Panc1 (cell line): ENCODE measurements at regions not wholly inside any gene's neighbourhood (a gene's known extent, or its start where the extent isn't known, plus 50 kb on each side); places are given as distances from the start of the nearest gene placed in this dataset.

ENCODE experiments used
- ATAC-seq: fragments of 200-7000 bp; cut with Tn5 transposase; 2 replicates; pipeline ENCODE4 v1.9.1; 2020; ENCODE audit warnings: mild to moderate bottlenecking, moderate library complexity
- BruUV-seq: library from RNA; stranded (reverse); fragments of 400-500 nt; replicated peaks from 2 replicates; lab custom pipeline; 2021; lab: Mats Ljungman, UMichigan
- CTCF ChIA-PET: fragments of 300-600 bp; sonication (Branson Sonifier 250); formaldehyde crosslinking; loops from one replicate; lab custom pipeline; 2022; ENCODE audit warnings: antibody characterized with exemption; lab: Charles Lee
- POLR2A ChIA-PET: fragments of 300-600 bp; sonication (Branson Sonifier 250); formaldehyde crosslinking; loops from one replicate; lab custom pipeline; 2022; ENCODE audit warnings: antibody characterized with exemption; lab: Charles Lee
- DNase-seq: peaks from one replicate; pipeline ENCODE4 v3.0.0-alpha.2; 2010; ENCODE audit warnings: low read depth, low spot score
- H3K27ac ChIP-seq: 2 replicates; pipeline ENCODE4 v1.5.1; 2011; ENCODE audit warnings: mild to moderate bottlenecking, low read length, inconsistent platforms
- H3K27me3 ChIP-seq: fragments of 200-500 bp; sonication (Bioruptor generic); 2 replicates; pipeline ENCODE4 v1.6.0; 2014; ENCODE audit warnings: low read length, inconsistent platforms; ENCODE audit not compliant: control insufficient read depth, insufficient read depth
- H3K36me3 ChIP-seq: fragments of 200-500 bp; sonication (Bioruptor generic); 2 replicates; pipeline ENCODE4 v1.5.1; 2014; ENCODE audit warnings: inconsistent platforms, mild to moderate bottlenecking, low read length, moderate library complexity; ENCODE audit not compliant: control insufficient read depth, insufficient read depth
- H3K4me1 ChIP-seq: 2 replicates; pipeline ENCODE4 v1.5.1; 2011; ENCODE audit warnings: inconsistent platforms, mild to moderate bottlenecking, low read length, moderate library complexity; ENCODE audit not compliant: control insufficient read depth, insufficient read depth
- H3K4me3 ChIP-seq, 2 experiments: 2 replicates each; pipeline ENCODE4 v1.5.1; 2011 to 2012; ENCODE audit warnings: low read depth in 2 of 2, low read length in 2 of 2, mild to moderate bottlenecking in 2 of 2, inconsistent platforms in 1 of 2, moderate library complexity in 1 of 2
- H3K9me3 ChIP-seq: fragments of 200-500 bp; sonication (Bioruptor generic); 2 replicates; pipeline ENCODE4 v1.5.1; 2014; ENCODE audit warnings: low read depth, mild to moderate bottlenecking, inconsistent platforms, low read length, moderate library complexity; ENCODE audit not compliant: control insufficient read depth, insufficient read depth
- POLR2AphosphoS5 ChIP-seq: IDR thresholded peaks from 2 replicates; pipeline ENCODE4 v1.6.1; 2012; ENCODE audit warnings: mild to moderate bottlenecking, low read depth, low read length, moderate library complexity
- SIN3A ChIP-seq: IDR thresholded peaks from 2 replicates; pipeline ENCODE4 v1.6.1; 2012; ENCODE audit warnings: low read depth, mild to moderate bottlenecking, low read length, moderate library complexity, borderline replicate concordance; ENCODE audit not compliant: insufficient read depth
- TCF7L2 ChIP-seq: IDR thresholded peaks from 2 replicates; pipeline ENCODE4 v1.6.1; 2011; ENCODE audit warnings: mild to moderate bottlenecking, low read depth, low read length, inconsistent platforms
- in situ Hi-C: cut with HindIII; loops from 2 replicates; pipeline ENCODE4 v1.10.0; 2016; ENCODE audit warnings: low sequenced_read_pairs, low pct_unique_long_range_greater_than_20kb
- intact Hi-C: fragments of 100-400 bp; cut with micrococcal nuclease; formaldehyde crosslinking; loops from one replicate; pipeline ENCODE4 v1.10.0; 2022; ENCODE audit not compliant: unreplicated experiment
- TF ChIP-seq, protein P1 (sequence below), 2 experiments: IDR thresholded peaks; 2 replicates each; pipeline ENCODE4 v1.6.1; 2011 to 2012; ENCODE audit warnings: low read depth in 2 of 2, control low read depth in 1 of 2, low read length in 1 of 2, mild to moderate bottlenecking in 1 of 2, moderate library complexity in 1 of 2; ENCODE audit not compliant: insufficient read depth in 1 of 2
- TF ChIP-seq, protein P2 (sequence below): fragments of 450-650 bp; IDR thresholded peaks from 2 replicates; pipeline ENCODE4 v1.5.1; 2017; ENCODE audit warnings: mild to moderate bottlenecking

DNA sequence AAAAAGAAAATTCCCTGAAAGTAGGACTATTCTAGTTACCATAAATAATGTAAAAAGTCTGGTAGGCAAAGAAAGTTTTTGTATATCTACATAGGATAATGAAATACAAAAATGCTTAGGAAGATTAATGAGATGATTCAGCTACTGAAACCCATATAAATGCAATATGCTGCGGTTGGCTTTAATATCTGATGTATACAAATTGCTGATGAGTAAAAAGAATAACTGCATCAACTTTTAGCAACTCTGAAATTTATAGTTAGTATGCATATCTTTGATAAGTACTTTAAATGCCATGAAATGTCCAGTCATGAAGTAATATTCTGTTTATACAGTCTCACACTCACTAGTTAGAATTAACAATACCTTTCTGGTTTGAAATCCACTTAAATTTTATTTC lies 404.8 kb downstream of the TLL1 start:
- CTCF ChIA-PET: no interaction called here
- H3K27me3 ChIP-seq: no peaks in the 10 kb centered on the region
- intact Hi-C loops: no loop called here
- in situ Hi-C loops: no loop called here
- H3K4me3 ChIP-seq: no peak overlapping the region
- POLR2A ChIA-PET: no interaction called here
- H3K27ac ChIP-seq: no peak overlapping the region
- no TSS peak for BruUV-seq
- TF ChIP-seq TCF7L2: no peak
- no peak for TF ChIP-seq SIN3A
- no peak for TF ChIP-seq POLR2AphosphoS5
- TF ChIP-seq, protein P1, sequence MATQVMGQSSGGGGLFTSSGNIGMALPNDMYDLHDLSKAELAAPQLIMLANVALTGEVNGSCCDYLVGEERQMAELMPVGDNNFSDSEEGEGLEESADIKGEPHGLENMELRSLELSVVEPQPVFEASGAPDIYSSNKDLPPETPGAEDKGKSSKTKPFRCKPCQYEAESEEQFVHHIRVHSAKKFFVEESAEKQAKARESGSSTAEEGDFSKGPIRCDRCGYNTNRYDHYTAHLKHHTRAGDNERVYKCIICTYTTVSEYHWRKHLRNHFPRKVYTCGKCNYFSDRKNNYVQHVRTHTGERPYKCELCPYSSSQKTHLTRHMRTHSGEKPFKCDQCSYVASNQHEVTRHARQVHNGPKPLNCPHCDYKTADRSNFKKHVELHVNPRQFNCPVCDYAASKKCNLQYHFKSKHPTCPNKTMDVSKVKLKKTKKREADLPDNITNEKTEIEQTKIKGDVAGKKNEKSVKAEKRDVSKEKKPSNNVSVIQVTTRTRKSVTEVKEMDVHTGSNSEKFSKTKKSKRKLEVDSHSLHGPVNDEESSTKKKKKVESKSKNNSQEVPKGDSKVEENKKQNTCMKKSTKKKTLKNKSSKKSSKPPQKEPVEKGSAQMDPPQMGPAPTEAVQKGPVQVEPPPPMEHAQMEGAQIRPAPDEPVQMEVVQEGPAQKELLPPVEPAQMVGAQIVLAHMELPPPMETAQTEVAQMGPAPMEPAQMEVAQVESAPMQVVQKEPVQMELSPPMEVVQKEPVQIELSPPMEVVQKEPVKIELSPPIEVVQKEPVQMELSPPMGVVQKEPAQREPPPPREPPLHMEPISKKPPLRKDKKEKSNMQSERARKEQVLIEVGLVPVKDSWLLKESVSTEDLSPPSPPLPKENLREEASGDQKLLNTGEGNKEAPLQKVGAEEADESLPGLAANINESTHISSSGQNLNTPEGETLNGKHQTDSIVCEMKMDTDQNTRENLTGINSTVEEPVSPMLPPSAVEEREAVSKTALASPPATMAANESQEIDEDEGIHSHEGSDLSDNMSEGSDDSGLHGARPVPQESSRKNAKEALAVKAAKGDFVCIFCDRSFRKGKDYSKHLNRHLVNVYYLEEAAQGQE (IDR thresholded peaks at IDR 0.05; ENCODE audit: insufficient read depth in 1 of 2, low read depth in 2 of 2, low read length in 1 of 2): no peak
- TF ChIP-seq, protein P2, sequence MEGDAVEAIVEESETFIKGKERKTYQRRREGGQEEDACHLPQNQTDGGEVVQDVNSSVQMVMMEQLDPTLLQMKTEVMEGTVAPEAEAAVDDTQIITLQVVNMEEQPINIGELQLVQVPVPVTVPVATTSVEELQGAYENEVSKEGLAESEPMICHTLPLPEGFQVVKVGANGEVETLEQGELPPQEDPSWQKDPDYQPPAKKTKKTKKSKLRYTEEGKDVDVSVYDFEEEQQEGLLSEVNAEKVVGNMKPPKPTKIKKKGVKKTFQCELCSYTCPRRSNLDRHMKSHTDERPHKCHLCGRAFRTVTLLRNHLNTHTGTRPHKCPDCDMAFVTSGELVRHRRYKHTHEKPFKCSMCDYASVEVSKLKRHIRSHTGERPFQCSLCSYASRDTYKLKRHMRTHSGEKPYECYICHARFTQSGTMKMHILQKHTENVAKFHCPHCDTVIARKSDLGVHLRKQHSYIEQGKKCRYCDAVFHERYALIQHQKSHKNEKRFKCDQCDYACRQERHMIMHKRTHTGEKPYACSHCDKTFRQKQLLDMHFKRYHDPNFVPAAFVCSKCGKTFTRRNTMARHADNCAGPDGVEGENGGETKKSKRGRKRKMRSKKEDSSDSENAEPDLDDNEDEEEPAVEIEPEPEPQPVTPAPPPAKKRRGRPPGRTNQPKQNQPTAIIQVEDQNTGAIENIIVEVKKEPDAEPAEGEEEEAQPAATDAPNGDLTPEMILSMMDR: no peak
- H3K36me3 ChIP-seq: no peaks in the 10 kb centered on the region
- ATAC-seq: no peak
- DNase-seq: no peak
- no peaks in the 10 kb centered on the region for H3K4me1 ChIP-seq
- no peaks in the 10 kb centered on the region for H3K9me3 ChIP-seq

DNA sequence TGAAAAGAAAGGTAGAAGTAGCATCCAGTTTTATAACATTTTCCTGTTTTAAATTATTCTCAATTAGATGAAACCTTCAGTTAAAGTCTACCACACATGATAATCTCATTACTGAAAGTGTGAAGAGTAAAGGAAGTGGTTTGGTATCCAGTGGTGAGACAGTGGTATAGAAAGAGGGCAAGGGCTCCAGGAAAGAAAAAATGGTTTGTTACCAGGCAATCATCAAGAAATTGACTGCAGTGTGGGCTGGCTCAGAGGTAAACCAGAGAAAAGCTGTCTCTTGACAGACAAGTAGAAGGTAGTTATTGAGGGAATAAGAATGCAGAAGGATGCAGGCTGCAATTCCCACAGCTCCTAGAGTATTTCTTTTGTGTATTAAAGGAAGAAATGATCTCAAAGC lies 406.2 kb downstream of the TLL1 start:
- Histone ChIP-seq H3K4me1 (no peaks in the 10 kb centered on the region), H3K9me3 (no peaks in the 10 kb centered on the region), H3K4me3 (no peak overlapping the region), H3K27ac (no peak overlapping the region), H3K36me3 (no peaks in the 10 kb centered on the region), H3K27me3 (no peaks in the 10 kb centered on the region)
- POLR2A ChIA-PET: no interaction called here
- no peak for DNase-seq
- intact Hi-C loops (no loop called here), in situ Hi-C loops (no loop called here)
- TF ChIP-seq POLR2AphosphoS5 (no peak), SIN3A (no peak), TCF7L2 (no peak)
- TF ChIP-seq, protein P1 (IDR thresholded peaks at IDR 0.05; ENCODE audit: insufficient read depth in 1 of 2, low read depth in 2 of 2, low read length in 1 of 2): no peak
- TF ChIP-seq, protein P2: no peak
- ATAC-seq: no peak
- BruUV-seq: no TSS peak
- CTCF ChIA-PET: no interaction called here
